ENCODE measurements at regions not wholly inside any gene's neighbourhood (a gene's known extent, or its start where the extent isn't known, plus 50 kb on each side); places are given as distances from the start of the nearest gene placed in this dataset.

DNA sequence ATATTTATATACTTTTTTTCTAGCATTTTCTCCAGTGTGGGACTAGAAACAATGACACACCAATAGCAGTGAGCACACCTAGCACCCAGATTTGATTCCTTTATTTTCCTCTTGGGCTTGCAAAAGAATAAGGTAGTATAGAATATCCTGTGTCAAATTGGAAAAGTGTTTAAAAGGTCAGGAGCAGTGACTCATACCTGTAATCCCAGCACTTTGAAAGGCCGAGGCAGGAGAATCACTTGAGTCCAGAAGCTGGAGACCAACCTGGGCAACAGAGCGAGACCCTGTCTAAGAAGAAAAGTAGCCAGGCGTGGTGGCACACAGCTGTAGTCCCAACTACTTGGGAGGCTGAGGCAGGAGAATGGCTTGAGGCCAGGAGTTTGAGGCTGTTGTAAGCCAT is 53.8 kb upstream of the SGPP1 start:
- in situ Hi-C loops (cut with HindIII; ENCODE audit: low pct_unique_long_range_greater_than_20kb, low sequenced_read_pairs), result no loop called here
- no peak for DNase-seq (ENCODE audit: low read depth, low spot score)

DNA sequence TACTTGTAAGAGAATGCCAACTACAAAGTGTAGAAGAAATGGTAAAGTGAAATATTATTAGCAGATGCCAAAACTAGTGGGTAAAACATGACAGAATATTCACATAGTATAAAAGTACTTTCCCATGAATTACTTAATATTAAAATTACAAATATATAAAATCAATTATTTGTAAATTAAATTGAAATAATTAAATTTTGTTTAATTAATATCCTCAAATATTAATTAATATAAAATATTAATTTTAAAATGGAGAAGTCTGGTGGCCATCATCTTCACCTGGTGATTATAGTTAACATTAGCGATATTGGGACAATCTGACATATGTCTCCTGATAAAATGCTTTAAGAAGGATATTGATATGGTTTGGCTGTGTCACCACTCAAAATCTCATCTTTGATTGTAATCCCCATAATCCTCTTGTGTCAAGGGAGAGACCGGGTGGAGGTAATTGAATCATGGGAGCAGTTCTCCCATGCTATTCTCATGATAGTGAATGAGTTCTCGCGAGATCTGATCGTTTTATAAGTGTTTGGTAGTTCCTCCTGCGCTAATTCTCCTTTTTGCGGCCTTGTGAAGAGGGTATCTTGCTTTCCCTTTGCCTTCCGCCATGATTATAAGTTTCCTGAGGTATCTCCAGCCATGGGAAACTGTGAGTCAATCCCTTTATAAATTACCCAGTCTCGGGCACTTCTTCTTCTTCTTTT is 55.0 kb upstream of the SGPP1 start:
- DNase-seq (ENCODE audit: low read depth, low spot score), result no peak
- in situ Hi-C loops (cut with HindIII; ENCODE audit: low pct_unique_long_range_greater_than_20kb, low sequenced_read_pairs), result no loop called here

DNA sequence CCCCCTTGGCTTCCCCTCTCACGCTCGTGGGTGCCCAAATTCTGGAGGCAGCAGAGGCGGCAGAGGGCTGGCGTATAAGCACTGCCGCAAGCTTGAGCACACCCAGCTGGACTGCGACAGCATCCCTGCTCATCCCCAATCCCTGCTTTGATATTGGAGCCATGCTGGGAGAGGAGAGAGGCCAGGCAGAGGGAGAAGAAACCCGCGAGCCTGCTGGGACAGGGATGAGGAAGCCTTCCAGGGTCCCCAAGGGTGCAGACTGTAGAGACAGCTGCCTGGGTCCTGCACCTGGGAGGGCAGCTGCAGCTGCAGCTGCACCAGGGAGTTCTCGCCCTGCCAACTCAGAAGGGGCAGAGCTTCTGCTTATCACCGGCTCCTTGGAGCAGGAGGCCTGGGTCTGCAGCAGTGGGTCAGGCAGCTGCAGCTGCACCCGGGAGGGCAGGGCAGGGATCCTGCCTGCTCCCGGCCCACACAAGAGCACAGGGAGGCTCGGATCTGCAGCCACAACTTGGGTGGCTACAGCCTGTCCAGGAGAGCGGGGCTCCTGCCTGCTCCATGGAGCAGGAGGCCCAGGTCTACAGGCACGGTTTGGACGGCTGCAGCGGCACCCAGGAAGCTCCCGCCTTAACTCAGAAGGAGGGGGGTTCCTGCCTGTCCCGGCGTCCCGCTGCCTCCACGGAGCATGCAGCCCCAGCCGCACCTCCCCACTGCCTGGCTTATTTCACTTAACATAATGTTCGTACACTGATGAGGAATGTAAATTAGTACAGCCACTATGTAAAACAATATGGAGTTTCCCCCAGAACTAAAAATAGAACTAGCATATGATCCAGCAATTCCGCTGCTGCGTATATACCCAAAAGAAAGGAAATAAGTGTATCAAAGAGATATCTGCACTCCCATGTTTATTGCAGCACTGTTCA is 60.4 kb upstream of the SGPP1 start:
- no peak for DNase-seq (ENCODE audit: low read depth, low spot score)
- in situ Hi-C loops (cut with HindIII; ENCODE audit: low pct_unique_long_range_greater_than_20kb, low sequenced_read_pairs), result no loop called here

DNA sequence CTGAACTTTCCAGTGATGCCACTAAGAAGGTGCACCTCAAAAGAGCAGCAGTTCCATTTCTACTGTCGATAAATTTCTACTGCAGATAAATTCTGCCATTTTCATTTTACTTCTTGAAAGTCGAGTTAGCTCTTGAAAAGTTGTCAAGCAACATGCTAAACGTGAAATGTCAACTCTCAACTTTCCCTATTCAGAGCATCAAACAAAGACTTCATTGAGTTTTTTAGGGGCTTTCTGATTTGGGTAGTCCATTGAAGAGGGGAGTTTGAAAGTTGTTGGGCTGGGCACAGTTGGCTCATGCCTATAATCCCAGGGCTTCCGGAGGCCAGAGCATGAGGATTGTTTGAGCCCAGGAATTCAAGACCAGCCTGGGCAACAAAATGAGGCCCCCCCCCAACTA is 59.4 kb upstream of the SYNE2 start:
- in situ Hi-C loops (cut with HindIII; ENCODE audit: low pct_unique_long_range_greater_than_20kb, low sequenced_read_pairs), result no loop called here
- DNase-seq (ENCODE audit: low read depth, low spot score), result peak; percentile 14

DNA sequence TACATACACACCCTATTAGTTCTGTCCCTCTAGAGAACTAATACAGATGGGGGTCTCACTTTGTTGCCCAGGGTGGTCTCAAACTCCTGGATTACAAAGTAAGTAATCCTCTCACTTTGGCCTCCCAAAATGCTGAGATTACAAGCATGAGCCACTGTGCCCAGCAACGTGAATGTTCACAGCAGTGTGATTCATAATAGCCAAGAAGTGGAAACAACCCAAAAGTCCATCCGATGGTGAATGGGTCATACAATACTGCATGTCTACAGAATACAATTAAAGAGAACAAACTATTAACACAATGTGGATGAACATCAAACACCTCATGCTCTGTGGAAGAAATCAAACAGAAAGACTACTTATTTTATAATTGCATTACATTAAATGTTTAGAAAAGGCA is 57.3 kb upstream of the SYNE2 start:
- DNase-seq (ENCODE audit: low read depth, low spot score), result no peak
- in situ Hi-C loops (cut with HindIII; ENCODE audit: low pct_unique_long_range_greater_than_20kb, low sequenced_read_pairs), result no loop called here

DNA sequence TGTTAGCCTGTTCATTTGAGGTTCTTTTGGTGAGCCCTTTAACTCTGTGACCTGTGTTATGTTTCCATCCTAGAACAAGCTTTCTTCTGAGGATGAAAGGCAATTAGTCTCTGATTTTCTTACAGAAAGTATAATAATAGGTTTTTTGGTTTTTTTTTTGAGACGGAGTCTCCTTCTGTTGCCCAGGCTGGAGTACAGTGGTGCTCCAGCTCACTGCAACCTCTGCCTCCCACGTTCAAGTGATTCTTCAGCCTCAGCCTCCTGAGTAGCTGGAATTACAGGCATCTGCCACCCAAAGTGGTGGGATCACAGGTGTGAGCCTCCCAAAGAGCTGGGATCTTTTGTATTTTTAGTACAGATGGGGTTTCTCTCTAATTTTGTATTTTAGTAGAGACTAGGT is 52.7 kb upstream of the SYNE2 start:
- no peak for DNase-seq (ENCODE audit: low read depth, low spot score)
- in situ Hi-C loops (cut with HindIII; ENCODE audit: low pct_unique_long_range_greater_than_20kb, low sequenced_read_pairs), result no loop called here

DNA sequence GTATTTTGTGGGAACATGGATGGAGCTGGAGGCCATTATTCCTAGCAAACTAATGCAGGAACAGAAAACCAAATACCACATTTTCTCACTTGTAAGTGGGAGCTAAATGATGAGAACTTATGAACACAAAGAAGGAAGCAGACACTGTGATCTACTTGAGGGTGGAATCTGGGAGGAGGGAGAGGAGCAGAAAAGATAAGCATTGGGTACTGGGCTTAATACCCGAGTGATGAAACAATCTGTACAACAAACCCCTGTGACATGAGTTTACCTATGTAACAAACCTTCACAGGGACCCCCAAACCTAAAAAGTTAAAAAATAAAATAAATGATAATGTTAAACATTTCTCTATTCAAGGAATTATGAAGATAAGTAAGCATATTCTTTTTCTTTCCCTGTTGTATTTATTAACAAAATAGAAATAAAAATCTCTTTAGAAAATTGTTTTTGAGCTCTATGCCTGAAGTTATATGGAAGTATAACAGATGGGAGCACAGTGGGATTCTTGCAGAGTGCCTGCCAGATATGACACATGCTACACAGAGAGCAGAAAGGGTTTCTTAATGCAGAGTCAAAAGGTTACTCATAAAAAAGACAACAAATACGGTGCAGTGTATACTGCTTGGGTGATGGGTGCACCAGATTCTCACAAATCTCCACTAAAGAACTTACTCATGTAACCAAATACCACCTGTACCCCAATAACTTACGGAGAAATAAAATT is 52.0 kb upstream of the SYNE2 start:
- DNase-seq (ENCODE audit: low read depth, low spot score), result no peak

More for the DNA sequence above, 52.0 kb upstream of the SYNE2 start:
- in situ Hi-C loops (cut with HindIII; ENCODE audit: low pct_unique_long_range_greater_than_20kb, low sequenced_read_pairs), result no loop called here

Data from SK-MEL-5 (cell line).